H1 (cell line): ENCODE measurements at regions not wholly inside any gene's neighbourhood (a gene's known extent, or its start where the extent isn't known, plus 50 kb on each side); places are given as distances from the start of the nearest gene placed in this dataset.

Experiments
- EP300 ChIP-seq, 2 experiments: IDR thresholded peaks; 1 replicate in 1 of 2; 2 replicates in 1 of 2; pipeline ENCODE4 v1.6.1; 2011 to 2012; ENCODE audit warnings: low read depth in 2 of 2, low read length in 2 of 2, mild to moderate bottlenecking in 2 of 2, borderline replicate concordance in 1 of 2, inconsistent platforms in 1 of 2, moderate library complexity in 1 of 2
- HDAC6 ChIP-seq: IDR thresholded peaks from one replicate; pipeline ENCODE4 v1.7.1; 2012; ENCODE audit warnings: low read depth, mild to moderate bottlenecking, inconsistent platforms, low read length, moderate library complexity
- KDM4A ChIP-seq: IDR thresholded peaks from one replicate; pipeline ENCODE4 v1.7.1; 2012; ENCODE audit warnings: low read depth, mild to moderate bottlenecking, moderate library complexity, low read length, inconsistent platforms; ENCODE audit not compliant: severe bottlenecking
- POLR2AphosphoS5 ChIP-seq: IDR thresholded peaks from 2 replicates; pipeline ENCODE4 v1.6.1; 2011; ENCODE audit warnings: low read depth, low read length
- RBBP5 ChIP-seq: IDR thresholded peaks from 2 replicates; pipeline ENCODE4 v1.7.1; 2012; ENCODE audit warnings: low read depth, mild to moderate bottlenecking, inconsistent platforms, low read length, moderate library complexity, borderline replicate concordance
- SIRT6 ChIP-seq: IDR thresholded peaks from one replicate; pipeline ENCODE4 v1.7.1; 2012; ENCODE audit warnings: low read length, inconsistent platforms
- YY1 ChIP-seq: IDR thresholded peaks from 2 replicates; pipeline ENCODE4 v1.6.1; 2011; ENCODE audit warnings: low read depth, mild to moderate bottlenecking, low read length
- TF ChIP-seq, protein P1 (sequence below): fragments of 300-600 bp; sonication (generic); IDR thresholded peaks from 2 replicates; pipeline ENCODE4 v1.7.1; 2012; ENCODE audit warnings: low read length, moderate library complexity, mild to moderate bottlenecking, inconsistent platforms; ENCODE audit not compliant: insufficient replicate concordance
- TF ChIP-seq, protein P2 (sequence below), 3 experiments: IDR thresholded peaks; 1 replicate in 2 of 3; 2 replicates in 1 of 3; pipeline versions ENCODE4 v1.5.1 to v1.6.1; 2011; ENCODE audit warnings: low read length in 3 of 3, mild to moderate bottlenecking in 3 of 3, inconsistent platforms in 2 of 3, low read depth in 1 of 3, moderate library complexity in 1 of 3; ENCODE audit not compliant: insufficient read depth in 1 of 3; ENCODE audit errors: control extremely low read depth in 1 of 3

DNA sequence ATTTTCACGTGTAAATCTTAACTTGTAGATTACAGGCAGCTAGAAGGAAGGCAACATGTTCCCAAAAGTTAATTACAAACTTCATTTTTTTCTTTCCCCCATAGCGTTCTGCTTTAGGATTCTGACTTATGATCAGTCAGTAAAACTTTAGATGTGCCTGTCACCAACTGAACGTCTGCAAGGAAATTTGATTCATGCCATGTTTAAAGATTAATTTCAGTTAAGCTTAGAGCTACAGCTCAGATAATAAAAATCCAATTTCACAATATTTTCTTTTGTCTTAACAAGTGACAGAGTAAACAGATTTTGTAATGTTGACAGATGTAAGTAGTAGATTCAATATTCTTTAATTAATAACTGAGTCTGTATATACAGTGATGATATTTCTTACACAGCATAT, 253.1 kb downstream of the NFKBIZ start (continued):
- TF ChIP-seq, protein P1, sequence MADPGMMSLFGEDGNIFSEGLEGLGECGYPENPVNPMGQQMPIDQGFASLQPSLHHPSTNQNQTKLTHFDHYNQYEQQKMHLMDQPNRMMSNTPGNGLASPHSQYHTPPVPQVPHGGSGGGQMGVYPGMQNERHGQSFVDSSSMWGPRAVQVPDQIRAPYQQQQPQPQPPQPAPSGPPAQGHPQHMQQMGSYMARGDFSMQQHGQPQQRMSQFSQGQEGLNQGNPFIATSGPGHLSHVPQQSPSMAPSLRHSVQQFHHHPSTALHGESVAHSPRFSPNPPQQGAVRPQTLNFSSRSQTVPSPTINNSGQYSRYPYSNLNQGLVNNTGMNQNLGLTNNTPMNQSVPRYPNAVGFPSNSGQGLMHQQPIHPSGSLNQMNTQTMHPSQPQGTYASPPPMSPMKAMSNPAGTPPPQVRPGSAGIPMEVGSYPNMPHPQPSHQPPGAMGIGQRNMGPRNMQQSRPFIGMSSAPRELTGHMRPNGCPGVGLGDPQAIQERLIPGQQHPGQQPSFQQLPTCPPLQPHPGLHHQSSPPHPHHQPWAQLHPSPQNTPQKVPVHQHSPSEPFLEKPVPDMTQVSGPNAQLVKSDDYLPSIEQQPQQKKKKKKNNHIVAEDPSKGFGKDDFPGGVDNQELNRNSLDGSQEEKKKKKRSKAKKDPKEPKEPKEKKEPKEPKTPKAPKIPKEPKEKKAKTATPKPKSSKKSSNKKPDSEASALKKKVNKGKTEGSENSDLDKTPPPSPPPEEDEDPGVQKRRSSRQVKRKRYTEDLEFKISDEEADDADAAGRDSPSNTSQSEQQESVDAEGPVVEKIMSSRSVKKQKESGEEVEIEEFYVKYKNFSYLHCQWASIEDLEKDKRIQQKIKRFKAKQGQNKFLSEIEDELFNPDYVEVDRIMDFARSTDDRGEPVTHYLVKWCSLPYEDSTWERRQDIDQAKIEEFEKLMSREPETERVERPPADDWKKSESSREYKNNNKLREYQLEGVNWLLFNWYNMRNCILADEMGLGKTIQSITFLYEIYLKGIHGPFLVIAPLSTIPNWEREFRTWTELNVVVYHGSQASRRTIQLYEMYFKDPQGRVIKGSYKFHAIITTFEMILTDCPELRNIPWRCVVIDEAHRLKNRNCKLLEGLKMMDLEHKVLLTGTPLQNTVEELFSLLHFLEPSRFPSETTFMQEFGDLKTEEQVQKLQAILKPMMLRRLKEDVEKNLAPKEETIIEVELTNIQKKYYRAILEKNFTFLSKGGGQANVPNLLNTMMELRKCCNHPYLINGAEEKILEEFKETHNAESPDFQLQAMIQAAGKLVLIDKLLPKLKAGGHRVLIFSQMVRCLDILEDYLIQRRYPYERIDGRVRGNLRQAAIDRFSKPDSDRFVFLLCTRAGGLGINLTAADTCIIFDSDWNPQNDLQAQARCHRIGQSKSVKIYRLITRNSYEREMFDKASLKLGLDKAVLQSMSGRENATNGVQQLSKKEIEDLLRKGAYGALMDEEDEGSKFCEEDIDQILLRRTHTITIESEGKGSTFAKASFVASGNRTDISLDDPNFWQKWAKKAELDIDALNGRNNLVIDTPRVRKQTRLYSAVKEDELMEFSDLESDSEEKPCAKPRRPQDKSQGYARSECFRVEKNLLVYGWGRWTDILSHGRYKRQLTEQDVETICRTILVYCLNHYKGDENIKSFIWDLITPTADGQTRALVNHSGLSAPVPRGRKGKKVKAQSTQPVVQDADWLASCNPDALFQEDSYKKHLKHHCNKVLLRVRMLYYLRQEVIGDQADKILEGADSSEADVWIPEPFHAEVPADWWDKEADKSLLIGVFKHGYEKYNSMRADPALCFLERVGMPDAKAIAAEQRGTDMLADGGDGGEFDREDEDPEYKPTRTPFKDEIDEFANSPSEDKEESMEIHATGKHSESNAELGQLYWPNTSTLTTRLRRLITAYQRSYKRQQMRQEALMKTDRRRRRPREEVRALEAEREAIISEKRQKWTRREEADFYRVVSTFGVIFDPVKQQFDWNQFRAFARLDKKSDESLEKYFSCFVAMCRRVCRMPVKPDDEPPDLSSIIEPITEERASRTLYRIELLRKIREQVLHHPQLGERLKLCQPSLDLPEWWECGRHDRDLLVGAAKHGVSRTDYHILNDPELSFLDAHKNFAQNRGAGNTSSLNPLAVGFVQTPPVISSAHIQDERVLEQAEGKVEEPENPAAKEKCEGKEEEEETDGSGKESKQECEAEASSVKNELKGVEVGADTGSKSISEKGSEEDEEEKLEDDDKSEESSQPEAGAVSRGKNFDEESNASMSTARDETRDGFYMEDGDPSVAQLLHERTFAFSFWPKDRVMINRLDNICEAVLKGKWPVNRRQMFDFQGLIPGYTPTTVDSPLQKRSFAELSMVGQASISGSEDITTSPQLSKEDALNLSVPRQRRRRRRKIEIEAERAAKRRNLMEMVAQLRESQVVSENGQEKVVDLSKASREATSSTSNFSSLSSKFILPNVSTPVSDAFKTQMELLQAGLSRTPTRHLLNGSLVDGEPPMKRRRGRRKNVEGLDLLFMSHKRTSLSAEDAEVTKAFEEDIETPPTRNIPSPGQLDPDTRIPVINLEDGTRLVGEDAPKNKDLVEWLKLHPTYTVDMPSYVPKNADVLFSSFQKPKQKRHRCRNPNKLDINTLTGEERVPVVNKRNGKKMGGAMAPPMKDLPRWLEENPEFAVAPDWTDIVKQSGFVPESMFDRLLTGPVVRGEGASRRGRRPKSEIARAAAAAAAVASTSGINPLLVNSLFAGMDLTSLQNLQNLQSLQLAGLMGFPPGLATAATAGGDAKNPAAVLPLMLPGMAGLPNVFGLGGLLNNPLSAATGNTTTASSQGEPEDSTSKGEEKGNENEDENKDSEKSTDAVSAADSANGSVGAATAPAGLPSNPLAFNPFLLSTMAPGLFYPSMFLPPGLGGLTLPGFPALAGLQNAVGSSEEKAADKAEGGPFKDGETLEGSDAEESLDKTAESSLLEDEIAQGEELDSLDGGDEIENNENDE: no peak
- TF ChIP-seq, protein P2, sequence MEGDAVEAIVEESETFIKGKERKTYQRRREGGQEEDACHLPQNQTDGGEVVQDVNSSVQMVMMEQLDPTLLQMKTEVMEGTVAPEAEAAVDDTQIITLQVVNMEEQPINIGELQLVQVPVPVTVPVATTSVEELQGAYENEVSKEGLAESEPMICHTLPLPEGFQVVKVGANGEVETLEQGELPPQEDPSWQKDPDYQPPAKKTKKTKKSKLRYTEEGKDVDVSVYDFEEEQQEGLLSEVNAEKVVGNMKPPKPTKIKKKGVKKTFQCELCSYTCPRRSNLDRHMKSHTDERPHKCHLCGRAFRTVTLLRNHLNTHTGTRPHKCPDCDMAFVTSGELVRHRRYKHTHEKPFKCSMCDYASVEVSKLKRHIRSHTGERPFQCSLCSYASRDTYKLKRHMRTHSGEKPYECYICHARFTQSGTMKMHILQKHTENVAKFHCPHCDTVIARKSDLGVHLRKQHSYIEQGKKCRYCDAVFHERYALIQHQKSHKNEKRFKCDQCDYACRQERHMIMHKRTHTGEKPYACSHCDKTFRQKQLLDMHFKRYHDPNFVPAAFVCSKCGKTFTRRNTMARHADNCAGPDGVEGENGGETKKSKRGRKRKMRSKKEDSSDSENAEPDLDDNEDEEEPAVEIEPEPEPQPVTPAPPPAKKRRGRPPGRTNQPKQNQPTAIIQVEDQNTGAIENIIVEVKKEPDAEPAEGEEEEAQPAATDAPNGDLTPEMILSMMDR (IDR thresholded peaks at IDR 0.05; ENCODE audit: control extremely low read depth in 1 of 3, insufficient read depth in 1 of 3, low read depth in 1 of 3, low read length in 3 of 3): no peak
- TF ChIP-seq EP300 (IDR thresholded peaks at IDR 0.05; ENCODE audit: borderline replicate concordance in 1 of 2, low read depth in 2 of 2, low read length in 2 of 2): no peak
- no peak for TF ChIP-seq SIRT6
- no peak for TF ChIP-seq HDAC6
- no peak for TF ChIP-seq RBBP5
- no peak for TF ChIP-seq KDM4A
- TF ChIP-seq POLR2AphosphoS5: no peak
- TF ChIP-seq YY1: no peak
